HG02642 (cell line): ENCODE measurements at regions not wholly inside any gene's neighbourhood (a gene's known extent, or its start where the extent isn't known, plus 50 kb on each side); places are given as distances from the start of the nearest gene placed in this dataset.
"Not testable (repeated sequence)": the region's sequence is repeated elsewhere in the genome, so short reads cannot be mapped to it uniquely, and the experiment has no call there.

Source experiments
- ATAC-seq: cut with Tn5 transposase; IDR thresholded peaks from one replicate; pipeline ENCODE4 v1.9.1; 2021; ENCODE audit warnings: mild to moderate bottlenecking; ENCODE audit not compliant: unreplicated experiment, poor library complexity

DNA sequence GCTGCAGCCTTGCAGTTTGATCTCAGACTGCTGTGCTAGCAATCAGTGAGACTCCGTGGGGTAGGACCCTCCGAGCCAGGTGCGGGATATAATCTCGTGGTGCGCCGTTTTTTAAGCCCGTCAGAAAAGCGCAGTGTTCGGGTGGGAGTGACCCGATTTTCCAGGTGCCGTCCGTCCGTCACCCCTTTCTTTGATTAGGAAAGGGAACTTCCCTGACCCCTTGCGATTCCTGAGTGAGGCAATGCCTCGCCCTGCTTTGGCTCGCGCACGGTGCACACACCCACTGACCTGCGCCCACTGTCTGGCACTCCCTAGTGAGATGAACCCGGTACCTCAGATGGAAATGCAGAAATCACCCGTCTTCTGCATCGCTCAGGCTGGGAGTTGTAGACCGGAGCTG lies 203.2 kb downstream of the SNCAIP start:
- not testable (repeated sequence) for ATAC-seq

DNA sequence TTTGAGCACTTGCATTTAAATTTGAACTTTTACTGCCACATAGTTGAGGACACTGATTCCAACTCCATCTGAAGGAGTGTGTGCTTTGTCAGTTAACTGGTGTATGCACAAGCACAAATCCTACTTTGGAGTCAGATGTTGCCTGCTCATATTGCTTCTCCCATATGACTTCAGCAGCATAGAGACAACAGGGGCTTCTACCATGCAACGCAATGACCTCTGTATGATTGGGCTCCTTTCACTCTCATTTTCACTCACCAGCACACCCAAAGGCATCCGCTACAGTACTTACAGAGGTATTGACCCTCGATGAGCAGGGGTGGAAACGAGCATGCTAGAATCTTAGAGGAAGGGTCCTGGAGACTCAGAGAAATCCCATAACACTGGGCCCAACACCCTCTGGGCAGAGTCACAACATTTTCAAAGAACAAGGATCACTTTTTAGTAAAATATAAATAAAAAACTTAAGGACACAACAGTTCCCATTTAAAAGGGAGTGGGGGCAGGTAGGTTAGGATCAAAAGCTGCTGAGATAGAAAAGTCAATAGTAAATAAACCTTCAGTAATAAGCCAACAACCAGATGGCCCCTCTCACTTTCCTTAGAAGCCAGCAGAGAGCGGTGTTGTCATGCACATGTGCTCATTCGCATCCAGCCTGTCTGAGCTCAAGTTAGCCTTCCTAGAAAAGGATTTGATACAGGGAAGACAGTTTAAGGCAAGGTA lies 203.8 kb downstream of the SNCAIP start:
- peak; percentile 65 for ATAC-seq

DNA sequence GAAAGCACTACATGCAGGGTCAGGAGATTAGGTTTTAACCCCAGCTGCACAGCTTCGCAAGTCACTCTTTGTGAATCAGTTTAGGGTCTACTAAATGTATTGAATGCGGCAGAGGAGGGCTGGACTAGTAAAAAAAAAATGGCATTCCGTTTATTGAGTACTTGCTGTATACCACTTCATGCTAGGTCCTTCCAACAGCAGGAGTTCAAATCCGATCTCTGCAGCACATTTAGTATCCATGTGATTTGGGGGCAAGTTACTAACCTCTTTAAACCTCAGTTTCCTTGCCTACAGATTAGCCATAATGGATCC lies 204.4 kb downstream of the SNCAIP start:
- no peak for ATAC-seq

DNA sequence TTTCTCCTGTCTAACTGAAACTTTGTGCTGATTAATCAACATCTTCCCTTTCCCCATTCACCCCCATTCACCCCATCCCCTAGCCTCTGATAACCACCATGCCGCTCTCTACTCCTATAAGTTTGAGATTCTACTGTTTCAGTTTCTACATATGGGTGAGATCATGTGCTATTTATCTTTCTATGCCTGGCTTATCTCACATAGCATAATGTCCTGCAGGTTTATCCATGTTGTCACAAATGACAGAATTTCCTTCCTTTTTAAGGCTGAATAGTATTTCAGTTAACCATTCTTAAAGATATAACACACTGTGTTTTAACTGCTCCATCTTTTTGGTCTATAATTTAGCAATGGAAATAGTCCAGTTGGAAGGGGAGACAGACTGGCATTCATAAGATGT lies 205.1 kb downstream of the SNCAIP start:
- ATAC-seq: no peak

DNA sequence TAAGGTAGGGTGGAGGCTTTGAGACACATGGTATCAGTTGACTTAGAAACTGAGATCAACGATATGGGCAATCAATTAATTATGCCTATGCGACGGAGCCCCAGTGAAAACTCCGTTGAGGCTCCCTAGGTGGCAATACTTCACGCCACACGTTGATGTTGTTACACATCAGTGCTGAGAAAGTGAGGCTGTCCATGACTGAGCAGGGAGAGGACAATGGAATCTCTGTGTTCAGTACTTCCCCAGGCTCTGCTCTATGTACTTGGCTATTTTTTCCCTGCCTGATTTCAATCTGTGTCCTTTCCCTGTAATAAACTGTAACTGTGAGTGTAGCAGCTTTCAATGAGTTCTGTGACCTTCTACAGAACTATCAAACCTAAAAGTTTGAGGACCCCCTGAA lies 211.7 kb downstream of the SNCAIP start:
- no peak for ATAC-seq

DNA sequence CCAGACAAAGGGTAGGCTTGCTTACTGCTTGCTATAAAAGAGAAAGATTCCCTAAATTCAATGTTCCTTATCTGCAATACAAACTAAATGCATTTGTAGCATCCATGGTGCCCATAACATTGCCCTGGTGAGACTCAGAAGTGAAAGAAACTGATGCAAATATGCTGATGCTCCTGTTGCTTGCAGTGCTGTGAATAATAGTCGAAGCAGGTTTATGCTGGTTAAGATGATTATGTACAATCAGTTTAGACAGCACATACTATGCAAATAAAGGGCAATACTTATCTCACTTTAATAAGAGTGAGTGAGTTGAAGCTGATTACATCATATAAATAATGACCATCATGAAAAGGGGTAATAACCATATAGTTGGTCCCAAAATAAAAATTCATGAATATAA lies 215.5 kb downstream of the SNCAIP start:
- no peak for ATAC-seq

DNA sequence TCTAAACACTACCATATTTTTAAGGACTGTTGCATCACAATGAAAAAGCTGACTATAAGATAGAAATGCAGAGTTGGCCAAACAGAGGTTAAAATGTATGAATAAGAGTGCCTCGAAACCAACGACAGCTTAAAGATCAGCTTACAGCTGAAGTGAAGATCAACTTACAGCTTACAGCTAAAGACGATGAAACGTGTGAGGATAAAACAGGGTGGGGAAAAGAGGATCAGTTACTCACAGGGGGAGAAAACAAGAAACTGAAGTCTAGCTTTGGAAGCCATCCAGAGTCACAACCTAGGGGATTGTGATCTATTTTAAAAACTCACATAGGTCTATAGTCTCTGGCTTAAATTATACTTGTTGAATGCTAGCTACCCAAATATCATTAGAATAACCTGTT lies 220.0 kb downstream of the SNCAIP start:
- no peak for ATAC-seq

DNA sequence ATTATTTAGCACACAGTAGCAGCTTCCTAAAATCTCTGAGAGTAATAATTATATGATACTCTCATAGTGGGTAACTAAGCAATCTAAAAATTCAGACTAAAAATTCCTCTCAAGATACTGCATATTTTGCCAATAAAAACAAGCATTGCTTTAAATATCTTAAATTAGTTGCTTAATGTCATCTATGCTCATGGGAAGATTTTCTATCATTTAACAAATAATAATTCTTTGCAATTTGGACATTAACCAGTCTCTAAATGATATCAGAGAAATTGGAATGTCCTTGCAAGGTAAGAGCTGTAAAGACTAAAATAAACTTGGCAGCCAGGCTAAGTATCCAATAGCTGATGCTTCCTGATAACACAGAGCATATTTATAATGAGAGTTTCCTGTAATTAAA lies 221.8 kb downstream of the SNCAIP start:
- no peak for ATAC-seq

DNA sequence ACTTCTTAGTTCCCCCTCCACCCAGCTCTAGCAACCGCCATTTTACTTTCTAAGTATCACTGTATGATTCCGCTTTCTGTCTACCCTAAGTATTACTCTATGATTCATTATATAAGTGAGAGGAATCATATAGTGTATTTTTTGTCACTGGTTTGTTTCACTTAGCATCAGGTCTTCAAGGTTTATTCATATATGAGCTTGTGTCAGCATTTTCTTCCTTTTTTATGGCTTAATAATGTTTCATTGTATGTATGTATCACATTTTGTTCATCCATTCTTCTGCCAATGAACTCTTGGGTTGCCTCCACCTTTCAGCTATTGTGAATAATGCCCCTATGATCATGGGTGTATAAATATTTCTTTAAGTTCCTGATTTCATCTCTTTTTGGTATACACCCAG lies 222.8 kb downstream of the SNCAIP start:
- no peak for ATAC-seq

DNA sequence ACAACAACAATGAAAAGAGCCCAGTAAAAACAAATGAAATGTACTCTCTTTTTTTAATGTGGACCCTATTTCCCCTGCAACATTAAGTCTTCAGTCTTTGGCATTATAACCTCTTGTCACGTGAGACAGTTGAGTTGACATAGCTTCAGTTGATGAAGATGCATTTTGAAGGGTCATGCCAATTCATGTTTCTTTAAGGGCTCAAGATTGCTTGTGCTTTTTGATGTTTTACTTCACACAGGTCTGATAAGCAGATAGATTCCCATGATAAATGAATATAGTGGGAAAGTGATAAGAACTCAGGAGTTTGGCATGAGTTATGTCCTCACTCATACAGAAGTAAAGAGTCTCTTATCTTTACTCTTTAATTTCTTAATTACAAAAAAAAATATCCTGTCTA lies 229.4 kb downstream of the SNCAIP start:
- no peak for ATAC-seq

DNA sequence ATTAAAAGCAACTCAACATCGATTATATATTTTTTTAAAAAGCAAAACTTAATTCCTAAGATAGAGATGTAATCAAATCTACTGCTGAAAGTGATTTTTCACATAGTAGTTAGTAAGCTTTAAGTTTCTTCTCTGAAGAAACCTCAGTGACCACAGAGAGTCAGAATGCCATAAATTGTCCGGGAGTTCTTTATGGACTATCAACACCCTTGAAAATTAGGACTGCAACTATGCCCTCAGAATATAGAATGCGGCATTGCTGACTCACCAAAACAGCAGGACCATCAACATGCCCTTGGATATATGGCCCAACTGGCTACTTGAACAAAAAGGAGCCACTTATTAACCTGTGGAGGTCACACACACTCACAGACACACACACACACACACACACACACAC lies 228.9 kb upstream of the SNX2 start:
- no peak for ATAC-seq

DNA sequence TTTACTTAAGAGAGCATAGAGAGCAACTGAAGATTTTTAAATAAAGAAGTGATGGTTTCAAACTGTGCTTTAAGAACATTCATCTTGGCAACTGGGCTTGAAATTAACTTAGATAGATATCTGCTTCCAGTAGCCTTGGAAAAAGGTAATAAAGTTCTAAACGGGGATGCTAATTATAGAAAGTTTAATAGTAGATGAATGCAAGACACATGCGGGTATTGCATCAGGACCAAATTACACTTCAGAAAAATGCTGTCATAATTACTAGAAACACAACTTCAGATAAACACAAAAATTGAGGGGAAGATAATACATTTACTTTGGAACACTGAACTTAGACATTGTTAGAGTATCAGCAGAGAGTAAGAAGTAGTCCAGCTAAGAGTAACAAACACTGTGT lies 227.7 kb upstream of the SNX2 start:
- ATAC-seq: no peak

DNA sequence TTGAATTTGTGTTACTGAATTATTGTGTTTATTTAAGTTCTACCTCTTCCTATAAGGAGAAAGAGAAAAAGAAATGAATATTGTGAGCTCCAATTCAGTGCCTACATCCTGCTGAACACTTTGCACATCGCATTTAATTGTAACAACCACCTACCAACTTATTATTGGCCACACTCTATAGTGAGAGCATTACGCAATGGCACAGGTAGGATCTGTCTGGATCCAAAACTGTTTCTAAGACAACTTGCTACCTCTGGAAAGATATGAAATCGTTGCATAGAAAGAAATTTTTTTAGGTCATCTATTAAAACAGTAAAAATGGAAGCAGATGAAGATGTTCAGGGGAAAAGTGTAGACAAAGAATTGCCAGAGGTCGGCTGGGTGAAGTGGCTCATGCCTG lies 227.2 kb upstream of the SNX2 start:
- no peak for ATAC-seq

DNA sequence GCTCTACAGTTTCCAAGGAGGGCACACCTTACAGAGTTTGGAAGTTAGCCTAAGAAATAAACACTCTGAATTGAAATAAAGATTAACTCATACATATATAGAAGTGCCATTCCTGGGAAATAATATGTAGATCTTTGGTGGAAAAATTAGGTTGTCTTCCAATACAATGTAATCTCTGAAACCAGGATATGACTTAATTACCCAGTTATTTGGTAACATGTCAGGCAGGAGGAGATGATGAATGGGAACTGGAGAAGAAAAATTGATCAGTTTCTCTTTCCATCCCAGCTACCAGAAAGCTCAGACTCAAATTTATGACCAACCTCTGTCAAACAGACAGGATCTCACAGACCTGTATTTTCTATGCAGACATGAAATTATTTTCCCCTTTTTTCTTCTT lies 215.2 kb upstream of the SNX2 start:
- no peak for ATAC-seq

DNA sequence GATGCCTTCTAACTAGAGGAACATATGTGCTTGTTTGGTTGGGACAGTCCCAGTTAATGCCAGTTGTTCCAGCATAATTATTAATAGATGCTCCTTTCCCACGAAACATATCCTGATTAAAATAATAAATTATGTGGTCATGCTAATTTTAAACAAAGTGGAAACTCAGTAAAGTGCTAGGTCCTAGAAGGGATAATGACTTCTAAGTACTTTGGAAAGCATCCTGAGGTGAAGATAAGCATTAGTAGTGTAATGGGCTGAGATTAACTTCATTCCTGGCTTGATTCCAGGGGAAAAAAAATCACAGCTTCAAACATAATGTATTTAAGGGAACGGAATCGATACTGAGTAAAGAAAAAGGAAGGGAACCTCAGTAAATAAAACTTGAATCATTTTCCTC lies 213.7 kb upstream of the SNX2 start:
- ATAC-seq: no peak

DNA sequence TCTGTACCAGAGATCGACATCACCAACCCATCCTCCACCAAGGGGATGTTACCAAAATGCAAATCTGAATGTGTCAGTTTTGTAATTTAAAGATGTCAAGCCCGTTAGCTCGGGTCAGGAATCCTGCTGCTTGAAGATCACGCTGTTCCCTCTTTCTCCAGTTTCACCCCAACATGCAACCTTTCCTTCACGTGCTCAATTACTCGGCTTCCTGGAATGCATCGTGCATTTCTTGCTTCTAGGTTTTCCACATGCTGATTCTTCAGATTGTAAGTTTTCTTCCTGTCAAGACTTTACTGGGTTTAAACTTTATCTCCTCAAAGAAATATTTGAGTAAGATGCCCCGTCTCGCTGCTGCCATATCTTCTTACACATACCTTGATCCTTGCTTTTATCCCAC lies 209.5 kb upstream of the SNX2 start:
- no peak for ATAC-seq

DNA sequence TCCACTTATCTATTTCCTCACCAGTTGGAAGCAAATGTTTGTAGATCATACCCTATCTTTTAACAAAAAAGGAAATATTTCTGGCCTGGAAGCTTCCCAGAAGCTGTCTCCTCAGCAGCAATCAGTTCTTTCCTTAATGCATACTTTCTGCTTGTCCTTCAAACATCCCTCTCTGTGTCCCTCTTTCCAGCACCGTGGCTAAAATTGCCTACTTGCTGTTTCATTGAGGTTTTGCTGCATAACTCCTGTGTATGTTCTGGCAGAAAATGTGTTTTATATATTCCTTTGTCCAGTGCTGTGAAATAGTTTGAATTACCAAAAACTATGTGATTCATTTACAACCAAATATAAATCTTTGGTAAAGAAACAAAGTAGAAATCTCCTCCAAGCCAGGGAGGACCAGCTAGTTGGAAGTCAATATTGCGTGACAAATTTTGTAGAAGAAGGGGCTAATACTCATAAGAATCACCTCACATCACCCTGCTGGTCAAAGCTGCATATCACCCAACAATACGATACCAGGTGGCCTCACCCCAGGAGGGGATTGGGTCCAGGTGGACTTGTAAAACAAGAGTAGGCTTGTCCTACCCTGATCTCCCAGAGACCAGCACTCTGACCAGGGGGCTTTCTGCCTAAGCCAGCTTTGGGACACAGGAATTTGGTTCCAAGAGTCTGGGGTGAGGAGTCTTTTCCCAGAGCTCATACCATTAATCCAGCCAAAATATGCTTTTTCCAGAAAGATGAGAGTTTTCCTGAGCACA lies 198.4 kb upstream of the SNX2 start:
- no peak for ATAC-seq

DNA sequence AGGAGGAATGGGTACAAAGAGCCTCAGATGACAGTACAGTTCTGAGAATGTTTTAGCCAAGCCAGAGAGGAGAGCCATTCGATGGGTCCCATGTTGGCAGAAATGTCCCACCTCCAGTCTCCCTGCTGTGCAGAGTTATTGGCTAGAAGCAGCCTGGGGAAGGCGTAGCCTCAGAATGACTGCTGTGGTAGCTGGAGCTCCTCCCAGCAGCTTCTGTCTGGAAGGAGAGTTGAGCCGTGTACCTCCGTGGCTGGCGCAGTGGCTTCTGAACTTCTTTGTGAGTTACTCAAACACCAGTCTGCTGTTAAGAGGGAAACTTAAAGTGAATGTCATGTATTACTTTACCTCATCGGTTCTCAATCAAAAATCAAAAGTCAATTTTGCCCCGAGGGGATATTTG lies 193.3 kb upstream of the SNX2 start:
- no peak for ATAC-seq

DNA sequence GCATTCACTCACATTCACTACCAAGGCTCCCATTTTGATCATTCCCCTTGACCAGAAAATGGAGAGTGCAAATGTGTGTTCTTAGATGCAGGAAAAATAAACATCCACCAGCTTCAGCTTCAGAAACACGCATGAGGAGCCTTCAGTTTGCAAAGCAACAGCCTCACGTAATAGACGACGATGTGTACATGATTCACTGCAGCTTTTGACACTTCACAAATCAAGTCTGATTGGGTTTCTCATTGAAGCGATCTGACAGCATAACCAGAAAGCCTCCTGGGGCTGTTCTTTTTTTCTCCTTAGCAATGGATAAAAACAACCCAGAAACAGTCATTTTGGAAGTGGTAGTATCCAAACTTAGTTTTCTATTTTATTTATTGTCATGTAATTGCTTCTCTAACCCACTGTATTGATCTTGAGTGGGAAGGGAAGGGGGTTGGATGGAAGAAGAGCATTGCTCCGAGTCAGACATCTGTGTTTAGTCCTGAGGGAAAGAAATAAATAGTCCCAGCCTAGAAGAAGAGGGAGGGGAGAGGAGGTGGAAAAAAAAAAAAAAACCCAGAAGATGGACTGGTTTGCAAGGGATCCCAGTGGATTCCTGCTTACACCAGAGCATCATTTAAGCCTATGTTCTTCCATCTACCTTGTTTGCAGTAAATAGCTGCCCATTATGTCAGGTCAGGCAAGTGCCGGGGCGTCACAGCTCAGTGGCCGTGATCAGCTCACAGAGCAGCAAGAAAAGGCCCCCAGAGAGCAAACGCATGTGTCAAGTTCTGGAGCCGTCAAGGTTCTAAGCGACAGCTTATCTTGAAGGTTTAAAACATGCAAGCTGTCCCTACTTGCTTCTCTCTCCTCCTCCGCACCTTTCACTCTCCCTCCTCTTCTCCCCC lies 190.2 kb upstream of the SNX2 start:
- ATAC-seq: no peak

DNA sequence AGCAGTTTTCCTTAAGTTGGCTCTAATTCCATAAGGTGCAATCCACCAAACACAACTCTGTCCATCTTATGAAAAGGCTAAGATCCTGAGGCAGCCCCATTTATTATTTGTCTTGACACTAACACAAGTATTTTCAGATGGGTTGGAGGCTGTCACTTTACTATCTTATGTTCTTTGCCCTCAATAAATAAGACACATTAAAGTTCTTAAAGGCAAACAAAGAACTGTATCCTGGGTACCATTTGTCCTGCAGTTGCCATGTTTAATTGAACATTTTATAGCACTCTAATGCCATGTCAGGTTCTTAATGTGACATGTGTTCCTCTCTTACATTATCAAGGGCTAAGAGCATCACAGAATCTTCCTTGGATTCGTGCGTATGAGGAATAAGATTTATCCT lies 189.5 kb upstream of the SNX2 start:
- ATAC-seq: no peak

DNA sequence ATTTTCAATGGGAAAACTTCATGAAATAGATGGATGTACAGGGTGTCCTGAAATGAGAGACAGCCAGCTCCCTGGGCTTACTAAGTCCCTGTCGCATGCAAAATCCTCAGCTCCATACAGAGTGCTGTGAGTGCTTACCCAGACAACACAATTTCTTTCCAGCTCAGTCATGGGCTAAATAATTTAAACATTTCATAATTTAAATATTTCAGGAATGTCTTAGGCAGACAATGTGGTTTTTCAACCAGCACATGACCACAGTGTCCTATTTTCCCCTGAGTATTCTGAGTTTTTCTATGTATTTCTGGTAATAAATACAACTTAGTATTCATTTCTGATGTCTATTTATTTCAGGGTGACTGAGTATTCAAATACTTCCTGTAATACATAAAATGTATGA lies 188.5 kb upstream of the SNX2 start:
- no peak for ATAC-seq
